ENCODE measurements at regions not wholly inside any gene's neighbourhood (a gene's known extent, or its start where the extent isn't known, plus 50 kb on each side); places are given as distances from the start of the nearest gene placed in this dataset.

DNA sequence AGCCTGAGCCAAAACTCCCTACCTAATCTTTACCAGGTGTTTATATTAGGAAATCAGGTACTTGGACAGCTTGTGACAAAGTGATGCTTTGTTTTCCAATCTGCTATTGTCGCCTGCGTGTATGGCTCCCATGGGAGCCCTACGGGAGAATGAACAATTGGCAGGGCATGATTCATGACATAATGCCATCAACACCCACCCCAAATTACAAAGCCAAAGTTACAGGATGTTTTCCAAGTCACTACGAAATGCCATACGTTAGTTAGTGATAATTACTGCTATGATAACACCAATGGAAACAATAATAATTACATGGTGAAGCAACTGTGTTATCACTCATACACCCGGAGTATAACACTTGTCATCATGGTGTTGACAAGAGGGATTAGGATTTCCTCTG, 226.4 kb downstream of the FAM181B start:
- TF ChIP-seq HDGF (IDR thresholded peaks at IDR 0.05; ENCODE audit: borderline replicate concordance) = no peak
- TF ChIP-seq, protein P1, sequence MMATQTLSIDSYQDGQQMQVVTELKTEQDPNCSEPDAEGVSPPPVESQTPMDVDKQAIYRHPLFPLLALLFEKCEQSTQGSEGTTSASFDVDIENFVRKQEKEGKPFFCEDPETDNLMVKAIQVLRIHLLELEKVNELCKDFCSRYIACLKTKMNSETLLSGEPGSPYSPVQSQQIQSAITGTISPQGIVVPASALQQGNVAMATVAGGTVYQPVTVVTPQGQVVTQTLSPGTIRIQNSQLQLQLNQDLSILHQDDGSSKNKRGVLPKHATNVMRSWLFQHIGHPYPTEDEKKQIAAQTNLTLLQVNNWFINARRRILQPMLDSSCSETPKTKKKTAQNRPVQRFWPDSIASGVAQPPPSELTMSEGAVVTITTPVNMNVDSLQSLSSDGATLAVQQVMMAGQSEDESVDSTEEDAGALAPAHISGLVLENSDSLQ (IDR thresholded peaks at IDR 0.05) = no peak
- no peak for TF ChIP-seq SUZ12 (IDR thresholded peaks at IDR 0.05)
- no peak for TF ChIP-seq TARDBP (IDR thresholded peaks at IDR 0.05)
- no peak for TF ChIP-seq ARNT (IDR thresholded peaks at IDR 0.05)
- no peak for TF ChIP-seq FOXA1 (IDR thresholded peaks at IDR 0.05)
- TF ChIP-seq SP1 (IDR thresholded peaks at IDR 0.05) = no peak
- no peak for TF ChIP-seq FOXK2 (IDR thresholded peaks at IDR 0.05)
- no peak for TF ChIP-seq FOXM1 (IDR thresholded peaks at IDR 0.05; ENCODE audit: borderline replicate concordance)
- TF ChIP-seq ELF4 (IDR thresholded peaks at IDR 0.05) = no peak
- no peak for TF ChIP-seq BHLHE40 (IDR thresholded peaks at IDR 0.05; ENCODE audit: borderline replicate concordance)
